Upper lobe of left lung (tissue), 4 donors: ENCODE measurements at regions not wholly inside any gene's neighbourhood (a gene's known extent, or its start where the extent isn't known, plus 50 kb on each side); places are given as distances from the start of the nearest gene placed in this dataset.

Source experiments
- CTCF ChIP-seq, 6 experiments: fragments of 450-650 bp in 4 of 6; fragments of 200-600 bp in 2 of 6; sonication (generic) in 2 of 6; IDR thresholded peaks; one replicate each; pipeline ENCODE4 v1.5.1; 2016 to 2019; ENCODE audit warnings: antibody characterized with exemption in 6 of 6
- POLR2A ChIP-seq, 4 donors: fragments of 450-650 bp; IDR thresholded peaks; one replicate each; pipeline ENCODE4 v1.5.1; 2016 to 2017; ENCODE audit warnings: antibody characterized with exemption in 4 of 4, mild to moderate bottlenecking in 2 of 4
- POLR2AphosphoS5 ChIP-seq, 2 donors: sonication (generic); formaldehyde crosslinking; IDR thresholded peaks; one replicate each; pipeline ENCODE4 v1.5.1; 2017; ENCODE audit warnings: antibody characterized with exemption in 2 of 2

- no peak for TF ChIP-seq CTCF (IDR thresholded peaks at IDR 0.05)
- TF ChIP-seq POLR2A (IDR thresholded peaks at IDR 0.05) = no peak
- no peak for TF ChIP-seq POLR2AphosphoS5 (IDR thresholded peaks at IDR 0.05)
These were observed 91.0 kb upstream of the CHMP2B start for GRCh38 chr3:87136066-87136596.
